ENCODE measurements at regions not wholly inside any gene's neighbourhood (a gene's known extent, or its start where the extent isn't known, plus 50 kb on each side); places are given as distances from the start of the nearest gene placed in this dataset.

GRCh38 chr12:85523197-85523596, 243.2 kb downstream of the ALX1 start:
- Histone ChIP-seq H3K27ac (no peak overlapping the region), H3K27me3 (no peaks in the 10 kb centered on the region), H3K4me1 (no peaks in the 10 kb centered on the region), H3K36me3 (no peaks in the 10 kb centered on the region), H3K4me3 (no peak overlapping the region), H3K9me3 (no peaks in the 10 kb centered on the region)
- TF ChIP-seq CTCF (IDR thresholded peaks at IDR 0.05) (no peak), POLR2A (IDR thresholded peaks at IDR 0.05) (no peak)
- DNase-seq: no peak

GRCh38 chr12:85527192-85527591, 247.2 kb downstream of the ALX1 start:
- no peaks in the 10 kb centered on the region for H3K4me1 ChIP-seq
- H3K27me3 ChIP-seq: no peaks in the 10 kb centered on the region
- DNase-seq: no peak
- no peaks in the 10 kb centered on the region for H3K9me3 ChIP-seq
- H3K36me3 ChIP-seq: no peaks in the 10 kb centered on the region
- no peak overlapping the region for H3K4me3 ChIP-seq
- H3K27ac ChIP-seq: no peak overlapping the region
- TF ChIP-seq CTCF (IDR thresholded peaks at IDR 0.05) (no peak), POLR2A (IDR thresholded peaks at IDR 0.05) (no peak)

GRCh38 chr12:85529896-85530295, 249.9 kb downstream of the ALX1 start:
- no peaks in the 10 kb centered on the region for H3K36me3 ChIP-seq
- TF ChIP-seq CTCF (IDR thresholded peaks at IDR 0.05): no peak
- no peak for TF ChIP-seq POLR2A (IDR thresholded peaks at IDR 0.05)
- no peaks in the 10 kb centered on the region for H3K9me3 ChIP-seq
- no peaks in the 10 kb centered on the region for H3K27me3 ChIP-seq
- H3K4me3 ChIP-seq: no peak overlapping the region
- no peaks in the 10 kb centered on the region for H3K4me1 ChIP-seq
- no peak for DNase-seq
- peak overlapping the region in 2 of 4 donors; percentile 48 to 54 for H3K27ac ChIP-seq

- Histone ChIP-seq H3K27me3 (no peaks in the 10 kb centered on the region), H3K36me3 (no peaks in the 10 kb centered on the region), H3K4me1 (no peaks in the 10 kb centered on the region), H3K9me3 (no peaks in the 10 kb centered on the region), H3K4me3 (no peak overlapping the region), H3K27ac (peak overlapping the region in 2 of 4 donors; percentile 48 to 54)
- DNase-seq: peak in 2 of 3 donors; percentile 48 to 49
- TF ChIP-seq CTCF (IDR thresholded peaks at IDR 0.05) (no peak), POLR2A (IDR thresholded peaks at IDR 0.05) (no peak)
These were observed 250.4 kb downstream of the ALX1 start for GRCh38 chr12:85530456-85530855.

GRCh38 chr12:85531341-85531740, 251.3 kb downstream of the ALX1 start:
- no peak for DNase-seq
- no peak overlapping the region for H3K4me3 ChIP-seq
- H3K36me3 ChIP-seq: no peaks in the 10 kb centered on the region
- no peak for TF ChIP-seq CTCF (IDR thresholded peaks at IDR 0.05)
- no peak for TF ChIP-seq POLR2A (IDR thresholded peaks at IDR 0.05)
- H3K9me3 ChIP-seq: no peaks in the 10 kb centered on the region
- H3K4me1 ChIP-seq: no peaks in the 10 kb centered on the region
- H3K27ac ChIP-seq: peak overlapping the region in 1 of 4 donors; percentile 25
- no peaks in the 10 kb centered on the region for H3K27me3 ChIP-seq

GRCh38 chr12:85549640-85550039, 269.6 kb downstream of the ALX1 start:
- no peak overlapping the region for H3K4me3 ChIP-seq
- H3K27ac ChIP-seq: peak overlapping the region in 1 of 4 donors; percentile 10
- TF ChIP-seq CTCF (IDR thresholded peaks at IDR 0.05) (no peak), POLR2A (IDR thresholded peaks at IDR 0.05) (no peak)
- no peak for DNase-seq
- H3K4me1 ChIP-seq: peaks cover 0 to 3% (median 0%) of the 10 kb centered on the region in 4 donors
- no peaks in the 10 kb centered on the region for H3K27me3 ChIP-seq
- H3K9me3 ChIP-seq: no peaks in the 10 kb centered on the region
- no peaks in the 10 kb centered on the region for H3K36me3 ChIP-seq

All from Peyer's patch (tissue), 4 donors.